Uterus (tissue), 3 donors: ENCODE measurements at regions not wholly inside any gene's neighbourhood (a gene's known extent, or its start where the extent isn't known, plus 50 kb on each side); places are given as distances from the start of the nearest gene placed in this dataset.
"Not testable (repeated sequence)": the region's sequence is repeated elsewhere in the genome, so short reads cannot be mapped to it uniquely, and the experiment has no call there.

Source experiments
- DNase-seq, 2 donors: peaks; one replicate each; pipeline ENCODE4 v3.0.0-alpha.2; 2019 to 2020
- H3K27ac ChIP-seq, 2 donors: fragments of 200-600 bp; sonication (generic); 1 replicate in 1 of 2; 2 replicates in 1 of 2; pipeline ENCODE4 v1.5.1; 2016 to 2018
- H3K27me3 ChIP-seq, 2 donors: fragments of 200-600 bp; sonication (generic); one replicate each; pipeline ENCODE4 v1.5.1; 2018 to 2019; ENCODE audit warnings: control low read depth in 1 of 2
- H3K36me3 ChIP-seq, 2 donors: fragments of 200-600 bp; sonication (generic); one replicate each; pipeline ENCODE4 v1.5.1; 2019; ENCODE audit warnings: control low read depth in 1 of 2
- H3K4me1 ChIP-seq, 2 donors: fragments of 200-600 bp; sonication (generic); one replicate each; pipeline ENCODE4 v1.5.1; 2018 to 2019; ENCODE audit warnings: control low read depth in 1 of 2
- H3K4me3 ChIP-seq, 2 donors: fragments of 200-600 bp; sonication (generic); 1 replicate in 1 of 2; 2 replicates in 1 of 2; pipeline ENCODE4 v1.5.1; 2018 to 2019; ENCODE audit warnings: mild to moderate bottlenecking in 1 of 2
- H3K9me3 ChIP-seq, 2 donors: fragments of 200-600 bp; sonication (generic); one replicate each; pipeline ENCODE4 v1.5.1; 2019; ENCODE audit warnings: control low read depth in 1 of 2
- CTCF ChIP-seq, 4 experiments: fragments of 200-600 bp in 2 of 4; fragments of 450-650 bp in 2 of 4; sonication (generic) in 2 of 4; IDR thresholded peaks; one replicate each; pipeline ENCODE4 v1.5.1; 2016 to 2019; ENCODE audit warnings: antibody characterized with exemption in 4 of 4, mild to moderate bottlenecking in 2 of 4, moderate library complexity in 1 of 4
- POLR2A ChIP-seq, 2 donors: fragments of 450-650 bp; IDR thresholded peaks; one replicate each; pipeline ENCODE4 v1.6.1; 2016; ENCODE audit warnings: antibody characterized with exemption in 2 of 2, mild to moderate bottlenecking in 1 of 2, moderate library complexity in 1 of 2
- intact Hi-C: fragments of 100-400 bp; cut with DNase I; formaldehyde crosslinking; loops from one replicate; pipeline ENCODE4 v1.15.1; 2023; ENCODE audit warnings: low total_unique reads
- donor health status: DM: yes; HTN: yes; CAD: no.

DNA sequence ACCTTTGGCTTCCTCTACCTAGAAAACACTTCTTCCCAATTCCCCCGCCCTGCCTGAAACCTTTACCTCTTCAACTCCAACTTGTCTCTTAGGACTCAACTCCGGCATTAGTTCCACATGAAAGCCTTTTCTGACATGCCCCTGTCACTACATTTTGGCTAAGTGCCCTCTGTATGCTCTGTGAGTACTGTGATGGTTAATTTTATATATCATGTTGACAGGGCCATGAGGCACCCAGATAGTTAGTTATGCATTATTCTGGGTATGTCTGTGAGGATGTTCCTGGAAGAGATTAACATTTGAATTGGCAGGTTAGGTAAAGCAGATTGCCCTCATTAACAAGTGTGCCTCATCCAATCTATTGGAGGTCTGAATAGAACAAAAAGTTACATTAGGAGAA is 75.6 kb upstream of the NCKAP5 start:
- no peaks in the 10 kb centered on the region for H3K9me3 ChIP-seq
- no peak for DNase-seq
- no peaks in the 10 kb centered on the region for H3K4me1 ChIP-seq
- no peaks in the 10 kb centered on the region for H3K27me3 ChIP-seq
- TF ChIP-seq POLR2A (IDR thresholded peaks at IDR 0.05) (no peak), CTCF (IDR thresholded peaks at IDR 0.05) (no peak)
- H3K36me3 ChIP-seq, result no peaks in the 10 kb centered on the region
- no peak overlapping the region for H3K27ac ChIP-seq
- intact Hi-C loops, result no loop called here
- H3K4me3 ChIP-seq, result no peak overlapping the region

- Histone ChIP-seq H3K4me3 (no peak overlapping the region), H3K27ac (no peak overlapping the region), H3K4me1 (no peaks in the 10 kb centered on the region), H3K27me3 (no peaks in the 10 kb centered on the region), H3K36me3 (no peaks in the 10 kb centered on the region), H3K9me3 (no peaks in the 10 kb centered on the region)
- no peak for TF ChIP-seq CTCF (IDR thresholded peaks at IDR 0.05)
- TF ChIP-seq POLR2A (IDR thresholded peaks at IDR 0.05), result no peak
- DNase-seq, result no peak
- intact Hi-C loops, result no loop called here
Observed at GRCh38 chr2:133644846-133645245, 76.6 kb upstream of the NCKAP5 start.

- H3K4me3 ChIP-seq, H3K27me3 ChIP-seq, H3K27ac ChIP-seq, H3K36me3 ChIP-seq, H3K9me3 ChIP-seq, DNase-seq, H3K4me1 ChIP-seq, intact Hi-C loops: not testable (repeated sequence)
Observed at GRCh38 chr2:133647386-133647785, 79.1 kb upstream of the NCKAP5 start.

DNA sequence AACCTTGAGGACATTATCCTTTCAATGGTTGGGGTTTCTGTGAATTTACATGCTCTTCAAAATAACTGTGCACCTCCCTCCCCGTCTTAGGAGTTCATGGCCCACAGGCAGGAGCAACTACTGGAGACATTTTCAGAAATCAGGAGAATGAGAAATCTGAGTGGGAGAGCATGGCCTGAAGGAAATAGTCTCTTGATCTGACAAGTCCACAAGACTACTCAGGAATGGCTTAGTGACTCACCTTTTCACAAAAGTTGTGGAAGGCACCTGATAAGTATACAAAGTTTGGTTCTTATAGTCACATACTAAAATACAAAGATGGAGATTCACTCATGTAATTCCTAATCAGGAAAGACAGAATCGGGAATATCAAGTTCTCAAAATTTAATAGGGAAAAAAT is 83.6 kb upstream of the NCKAP5 start:
- Histone ChIP-seq H3K4me3 (no peak overlapping the region), H3K36me3 (no peaks in the 10 kb centered on the region), H3K9me3 (no peaks in the 10 kb centered on the region), H3K27ac (no peak overlapping the region), H3K27me3 (no peaks in the 10 kb centered on the region), H3K4me1 (no peaks in the 10 kb centered on the region)
- DNase-seq, result no peak
- TF ChIP-seq POLR2A (IDR thresholded peaks at IDR 0.05) (no peak), CTCF (IDR thresholded peaks at IDR 0.05) (no peak)
- intact Hi-C loops, result no loop called here

DNA sequence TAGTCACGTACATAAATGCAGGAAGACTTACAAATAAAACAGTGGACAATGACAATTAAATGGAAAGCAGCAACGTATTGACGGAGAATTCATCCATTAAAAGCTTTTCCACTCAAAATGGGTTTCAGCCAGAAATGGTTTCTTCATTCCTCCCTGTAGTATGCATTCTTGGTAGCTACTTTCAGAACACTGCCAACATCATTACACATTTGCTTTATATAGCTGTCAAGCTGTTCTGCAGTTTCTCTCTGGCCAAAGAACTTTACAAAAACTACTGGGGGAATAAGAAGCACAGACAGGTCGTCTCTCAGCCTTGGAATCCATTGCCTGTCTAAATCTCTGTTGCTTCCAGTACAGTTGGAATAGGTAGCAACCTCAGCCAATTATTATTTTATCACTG is 84.1 kb upstream of the NCKAP5 start:
- H3K27ac ChIP-seq, result no peak overlapping the region
- TF ChIP-seq POLR2A (IDR thresholded peaks at IDR 0.05), result no peak
- no peak for TF ChIP-seq CTCF (IDR thresholded peaks at IDR 0.05)
- no peak overlapping the region for H3K4me3 ChIP-seq
- no peaks in the 10 kb centered on the region for H3K27me3 ChIP-seq
- H3K4me1 ChIP-seq, result no peaks in the 10 kb centered on the region
- H3K9me3 ChIP-seq, result no peaks in the 10 kb centered on the region
- H3K36me3 ChIP-seq, result no peaks in the 10 kb centered on the region
- DNase-seq, result no peak
- intact Hi-C loops, result no loop called here

DNA sequence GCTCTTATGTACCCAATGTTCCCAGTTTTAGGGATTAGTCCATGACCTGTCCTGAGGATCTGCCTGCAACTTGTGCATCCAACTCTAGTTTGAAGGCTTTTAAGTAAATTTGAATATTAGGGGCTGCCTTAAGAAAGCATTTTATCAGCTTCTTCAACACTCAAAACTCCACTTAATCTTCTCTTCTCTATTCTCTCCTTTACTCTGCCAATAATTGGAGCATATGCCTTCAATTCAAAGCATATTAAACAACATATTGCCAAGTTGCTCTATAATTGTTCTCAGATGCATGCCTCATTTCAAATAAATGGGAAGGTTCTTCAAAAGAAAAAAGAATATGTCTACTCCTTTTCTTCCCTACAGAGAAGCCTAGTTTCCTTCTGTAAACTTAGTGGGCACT is 84.8 kb upstream of the NCKAP5 start:
- no peaks in the 10 kb centered on the region for H3K4me1 ChIP-seq

More for the DNA sequence above, 84.8 kb upstream of the NCKAP5 start:
- Histone ChIP-seq H3K9me3 (no peaks in the 10 kb centered on the region), H3K36me3 (no peaks in the 10 kb centered on the region), H3K4me3 (no peak overlapping the region), H3K27ac (no peak overlapping the region), H3K27me3 (no peaks in the 10 kb centered on the region)
- TF ChIP-seq CTCF (IDR thresholded peaks at IDR 0.05), result no peak
- TF ChIP-seq POLR2A (IDR thresholded peaks at IDR 0.05), result no peak
- intact Hi-C loops, result no loop called here
- no peak for DNase-seq
